Peyer's patch (tissue), 4 donors: ENCODE measurements at regions not wholly inside any gene's neighbourhood (a gene's known extent, or its start where the extent isn't known, plus 50 kb on each side); places are given as distances from the start of the nearest gene placed in this dataset.

Experiments used
- DNase-seq, 3 donors: peaks; one replicate each; pipeline ENCODE4 v3.0.0-alpha.2; 2017 to 2019
- H3K27ac ChIP-seq, 4 donors: fragments of 200-600 bp; sonication (generic); one replicate each; pipeline ENCODE4 v1.5.1; 2016 to 2019
- H3K27me3 ChIP-seq, 2 donors: fragments of 200-600 bp; sonication (generic); one replicate each; pipeline ENCODE4 v1.5.1; 2019
- H3K36me3 ChIP-seq, 3 donors: fragments of 200-600 bp; sonication (generic); one replicate each; pipeline ENCODE4 v1.5.1; 2016 to 2019
- H3K4me1 ChIP-seq, 4 donors: fragments of 200-600 bp; sonication (generic); one replicate each; pipeline ENCODE4 v1.5.1; 2016 to 2019
- H3K4me3 ChIP-seq, 4 donors: fragments of 200-600 bp; sonication (generic); 1 replicate in 3 of 4; 2 replicates in 1 of 4; pipeline ENCODE4 v1.5.1; 2016 to 2019; ENCODE audit warnings: mild to moderate bottlenecking in 1 of 4
- H3K9me3 ChIP-seq, 4 donors: fragments of 200-600 bp; sonication (generic); one replicate each; pipeline ENCODE4 v1.5.1; 2016 to 2019; ENCODE audit warnings: mild to moderate bottlenecking in 1 of 4
- CTCF ChIP-seq, 6 experiments: fragments of 450-650 bp in 4 of 6; fragments of 200-600 bp in 2 of 6; sonication (generic) in 1 of 6; IDR thresholded peaks; one replicate each; pipeline ENCODE4 v1.5.1; 2017 to 2019; ENCODE audit warnings: antibody characterized with exemption in 6 of 6, mild to moderate bottlenecking in 3 of 6, moderate library complexity in 1 of 6
- POLR2A ChIP-seq, 2 donors: fragments of 450-650 bp; IDR thresholded peaks; one replicate each; pipeline ENCODE4 v1.5.1; 2017; ENCODE audit warnings: antibody characterized with exemption in 2 of 2, mild to moderate bottlenecking in 2 of 2, moderate library complexity in 2 of 2

GRCh38 chr5:68428231-68428811 lies 212.8 kb downstream of the PIK3R1 start:
- no peak for DNase-seq
- Histone ChIP-seq H3K27ac (no peak overlapping the region), H3K4me3 (no peak overlapping the region), H3K9me3 (no peaks in the 10 kb centered on the region), H3K36me3 (no peaks in the 10 kb centered on the region), H3K4me1 (peaks cover 0 to 20% (median 5%) of the 10 kb centered on the region in 4 donors), H3K27me3 (no peaks in the 10 kb centered on the region)
- TF ChIP-seq POLR2A (IDR thresholded peaks at IDR 0.05) (no peak), CTCF (IDR thresholded peaks at IDR 0.05) (no peak)

GRCh38 chr5:68429510-68429909 lies 214.0 kb downstream of the PIK3R1 start:
- Histone ChIP-seq H3K4me1 (peaks cover 5 to 21% (median 9%) of the 10 kb centered on the region in 4 donors), H3K9me3 (no peaks in the 10 kb centered on the region), H3K27ac (no peak overlapping the region), H3K4me3 (no peak overlapping the region), H3K36me3 (no peaks in the 10 kb centered on the region), H3K27me3 (no peaks in the 10 kb centered on the region)
- DNase-seq = no peak
- TF ChIP-seq POLR2A (IDR thresholded peaks at IDR 0.05) = no peak
- no peak for TF ChIP-seq CTCF (IDR thresholded peaks at IDR 0.05)

DNA sequence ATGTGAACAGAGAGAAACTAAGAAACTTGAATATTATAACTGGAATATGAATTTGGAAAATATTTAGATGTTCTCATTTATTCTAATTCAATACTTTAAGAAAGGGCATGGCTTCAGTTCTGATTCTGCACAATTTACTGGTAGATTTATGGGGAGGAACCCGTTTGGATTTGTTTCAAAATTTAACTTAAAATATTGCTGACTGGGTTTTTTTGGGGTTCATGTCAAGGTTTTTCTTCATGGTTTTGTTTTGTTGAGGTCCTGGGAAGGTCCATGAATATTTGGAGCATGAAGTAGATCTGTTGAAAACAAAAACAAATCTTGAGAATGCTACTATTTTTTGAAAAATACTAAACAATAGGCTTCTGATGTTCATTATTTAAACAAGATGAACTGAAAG lies 214.7 kb downstream of the PIK3R1 start:
- DNase-seq = no peak
- no peak for TF ChIP-seq CTCF (IDR thresholded peaks at IDR 0.05)
- TF ChIP-seq POLR2A (IDR thresholded peaks at IDR 0.05) = no peak
- Histone ChIP-seq H3K4me1 (peaks cover 5 to 15% (median 12%) of the 10 kb centered on the region in 4 donors), H3K36me3 (no peaks in the 10 kb centered on the region), H3K27me3 (no peaks in the 10 kb centered on the region), H3K4me3 (no peak overlapping the region), H3K27ac (no peak overlapping the region), H3K9me3 (no peaks in the 10 kb centered on the region)

DNA sequence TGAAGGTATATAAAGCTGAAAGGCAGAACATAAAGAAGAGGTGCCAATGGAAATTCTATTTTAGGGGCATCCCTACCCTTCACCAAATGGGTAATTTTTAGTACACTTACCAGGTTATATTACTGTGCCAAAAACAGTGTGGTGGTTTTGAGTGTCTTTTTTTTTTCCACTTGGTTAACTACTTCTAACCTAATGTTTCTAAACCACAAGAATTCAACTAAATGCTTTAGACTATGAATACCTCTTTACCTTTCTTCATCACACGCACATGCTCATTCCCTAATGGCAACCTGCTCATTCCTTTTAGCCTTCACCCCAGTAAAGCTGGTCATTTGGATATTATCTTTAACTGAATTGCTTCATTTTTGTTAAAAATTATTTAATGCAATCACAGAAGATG lies 215.6 kb downstream of the PIK3R1 start:
- Histone ChIP-seq H3K9me3 (no peaks in the 10 kb centered on the region), H3K36me3 (no peaks in the 10 kb centered on the region), H3K4me1 (peaks cover 3 to 12% (median 11%) of the 10 kb centered on the region in 4 donors), H3K27me3 (no peaks in the 10 kb centered on the region), H3K4me3 (no peak overlapping the region), H3K27ac (no peak overlapping the region)
- TF ChIP-seq CTCF (IDR thresholded peaks at IDR 0.05) = no peak
- no peak for TF ChIP-seq POLR2A (IDR thresholded peaks at IDR 0.05)
- DNase-seq = no peak

- DNase-seq = no peak
- H3K27ac ChIP-seq = no peak overlapping the region
- TF ChIP-seq POLR2A (IDR thresholded peaks at IDR 0.05) (no peak), CTCF (IDR thresholded peaks at IDR 0.05) (no peak)
- H3K36me3 ChIP-seq = no peaks in the 10 kb centered on the region
- H3K27me3 ChIP-seq = no peaks in the 10 kb centered on the region
- no peaks in the 10 kb centered on the region for H3K9me3 ChIP-seq
- H3K4me1 ChIP-seq = peaks cover 3 to 12% (median 11%) of the 10 kb centered on the region in 4 donors
- H3K4me3 ChIP-seq = no peak overlapping the region
Measured at GRCh38 chr5:68431601-68432337, 216.2 kb downstream of the PIK3R1 start.
